ENCODE measurements at regions not wholly inside any gene's neighbourhood (a gene's known extent, or its start where the extent isn't known, plus 50 kb on each side); places are given as distances from the start of the nearest gene placed in this dataset.

- Histone ChIP-seq H3K79me2 (ENCODE audit: insufficient read depth, low read length) (no peaks in the 10 kb centered on the region), H4K20me1 (ENCODE audit: insufficient read depth, low read length) (no peaks in the 10 kb centered on the region), H3K9me3 (ENCODE audit: low read depth, low read length) (no peaks in the 10 kb centered on the region), H3K27ac (ENCODE audit: low read depth, low read length) (no peak overlapping the region), H3K27me3 (ENCODE audit: insufficient read depth, low read length) (no peaks in the 10 kb centered on the region), H3K4me2 (ENCODE audit: insufficient read depth, low read length) (no peak overlapping the region), H3K36me3 (ENCODE audit: insufficient read depth, low read length) (no peaks in the 10 kb centered on the region), H2AFZ (ENCODE audit: low read length) (no peak overlapping the region), H3K4me1 (ENCODE audit: insufficient read depth, low read length) (peaks cover 9% of the 10 kb centered on the region), H3K4me3 (ENCODE audit: insufficient read depth, low read length) (no peak overlapping the region)
- no peak for DNase-seq (ENCODE audit: insufficient read length, low spot score, missing footprints)
- no peak for TF ChIP-seq CTCF (IDR thresholded peaks at IDR 0.05; ENCODE audit: extremely low read depth, low read depth, low read length)
Observed at GRCh38 chr11:121780971-121781370, 328.2 kb upstream of the SORL1-AS1 start.

- H3K4me2 ChIP-seq (ENCODE audit: insufficient read depth, low read length), result no peak overlapping the region
- H3K27ac ChIP-seq (ENCODE audit: low read depth, low read length), result no peak overlapping the region
- DNase-seq (ENCODE audit: insufficient read length, low spot score, missing footprints), result no peak
- no peaks in the 10 kb centered on the region for H3K9me3 ChIP-seq (ENCODE audit: low read depth, low read length)
- H3K4me3 ChIP-seq (ENCODE audit: insufficient read depth, low read length), result no peak overlapping the region
- H2AFZ ChIP-seq (ENCODE audit: low read length), result peak overlapping the region; percentile 73
- H3K4me1 ChIP-seq (ENCODE audit: insufficient read depth, low read length), result peaks cover 9% of the 10 kb centered on the region
- no peaks in the 10 kb centered on the region for H3K27me3 ChIP-seq (ENCODE audit: insufficient read depth, low read length)
- H3K36me3 ChIP-seq (ENCODE audit: insufficient read depth, low read length), result no peaks in the 10 kb centered on the region
- H3K79me2 ChIP-seq (ENCODE audit: insufficient read depth, low read length), result no peaks in the 10 kb centered on the region
- no peaks in the 10 kb centered on the region for H4K20me1 ChIP-seq (ENCODE audit: insufficient read depth, low read length)
- TF ChIP-seq CTCF (IDR thresholded peaks at IDR 0.05; ENCODE audit: extremely low read depth, low read depth, low read length), result no peak
Observed at GRCh38 chr11:121777056-121777455, 324.3 kb upstream of the SORL1-AS1 start.

GRCh38 chr11:121775276-121775675 lies 322.5 kb upstream of the SORL1-AS1 start:
- H3K79me2 ChIP-seq (ENCODE audit: insufficient read depth, low read length), result no peaks in the 10 kb centered on the region
- no peaks in the 10 kb centered on the region for H3K9me3 ChIP-seq (ENCODE audit: low read depth, low read length)
- no peak for TF ChIP-seq CTCF (IDR thresholded peaks at IDR 0.05; ENCODE audit: extremely low read depth, low read depth, low read length)
- no peak overlapping the region for H2AFZ ChIP-seq (ENCODE audit: low read length)
- DNase-seq (ENCODE audit: insufficient read length, low spot score, missing footprints), result no peak
- H3K4me1 ChIP-seq (ENCODE audit: insufficient read depth, low read length), result peaks cover 9% of the 10 kb centered on the region
- H4K20me1 ChIP-seq (ENCODE audit: insufficient read depth, low read length), result no peaks in the 10 kb centered on the region
- no peaks in the 10 kb centered on the region for H3K36me3 ChIP-seq (ENCODE audit: insufficient read depth, low read length)
- no peak overlapping the region for H3K4me3 ChIP-seq (ENCODE audit: insufficient read depth, low read length)
- H3K27me3 ChIP-seq (ENCODE audit: insufficient read depth, low read length), result no peaks in the 10 kb centered on the region
- H3K4me2 ChIP-seq (ENCODE audit: insufficient read depth, low read length), result no peak overlapping the region
- H3K27ac ChIP-seq (ENCODE audit: low read depth, low read length), result no peak overlapping the region

GRCh38 chr11:121773076-121773475 lies 320.3 kb upstream of the SORL1-AS1 start:
- no peak for TF ChIP-seq CTCF (IDR thresholded peaks at IDR 0.05; ENCODE audit: extremely low read depth, low read depth, low read length)
- H3K36me3 ChIP-seq (ENCODE audit: insufficient read depth, low read length), result no peaks in the 10 kb centered on the region

More at GRCh38 chr11:121773076-121773475, 320.3 kb upstream of the SORL1-AS1 start:
- Histone ChIP-seq H3K9me3 (ENCODE audit: low read depth, low read length) (no peaks in the 10 kb centered on the region), H3K79me2 (ENCODE audit: insufficient read depth, low read length) (no peaks in the 10 kb centered on the region), H3K4me2 (ENCODE audit: insufficient read depth, low read length) (no peak overlapping the region), H3K27me3 (ENCODE audit: insufficient read depth, low read length) (no peaks in the 10 kb centered on the region), H2AFZ (ENCODE audit: low read length) (no peak overlapping the region), H3K27ac (ENCODE audit: low read depth, low read length) (no peak overlapping the region), H4K20me1 (ENCODE audit: insufficient read depth, low read length) (no peaks in the 10 kb centered on the region), H3K4me3 (ENCODE audit: insufficient read depth, low read length) (no peak overlapping the region), H3K4me1 (ENCODE audit: insufficient read depth, low read length) (peaks cover 9% of the 10 kb centered on the region)
- no peak for DNase-seq (ENCODE audit: insufficient read length, low spot score, missing footprints)
